ENCODE measurements at regions not wholly inside any gene's neighbourhood (a gene's known extent, or its start where the extent isn't known, plus 50 kb on each side); places are given as distances from the start of the nearest gene placed in this dataset.

DNA sequence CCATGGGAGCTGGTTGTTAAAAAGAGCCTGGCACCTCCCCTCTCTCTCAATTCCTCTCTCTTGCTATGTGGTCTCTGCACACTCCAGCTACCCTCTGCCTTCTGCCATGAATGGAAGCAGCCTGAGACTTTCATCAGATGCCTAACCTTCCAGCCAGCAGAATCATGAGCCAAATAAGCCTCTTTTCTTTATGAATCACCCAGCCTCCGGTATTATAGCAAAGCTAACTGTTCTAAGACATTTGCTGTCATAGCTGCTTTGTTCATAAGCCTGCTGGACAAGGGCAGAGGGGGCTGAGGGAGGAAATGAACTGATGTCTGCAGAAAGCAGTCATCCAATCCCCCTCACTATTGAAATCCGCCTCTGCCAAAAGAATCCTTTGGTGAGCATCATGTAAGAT lies 196.7 kb downstream of the ZNF330 start (continued):
- no peak for TF ChIP-seq RNF2 (IDR thresholded peaks at IDR 0.05; ENCODE audit: borderline replicate concordance, low read depth, low read length, missing control alignments, poor library complexity, severe bottlenecking)
- no peak for TF ChIP-seq TEAD4 (IDR thresholded peaks at IDR 0.05; ENCODE audit: low read depth, low read length)

All from H1 (cell line).